ENCODE measurements at regions not wholly inside any gene's neighbourhood (a gene's known extent, or its start where the extent isn't known, plus 50 kb on each side); places are given as distances from the start of the nearest gene placed in this dataset.

- TF ChIP-seq, protein P1, sequence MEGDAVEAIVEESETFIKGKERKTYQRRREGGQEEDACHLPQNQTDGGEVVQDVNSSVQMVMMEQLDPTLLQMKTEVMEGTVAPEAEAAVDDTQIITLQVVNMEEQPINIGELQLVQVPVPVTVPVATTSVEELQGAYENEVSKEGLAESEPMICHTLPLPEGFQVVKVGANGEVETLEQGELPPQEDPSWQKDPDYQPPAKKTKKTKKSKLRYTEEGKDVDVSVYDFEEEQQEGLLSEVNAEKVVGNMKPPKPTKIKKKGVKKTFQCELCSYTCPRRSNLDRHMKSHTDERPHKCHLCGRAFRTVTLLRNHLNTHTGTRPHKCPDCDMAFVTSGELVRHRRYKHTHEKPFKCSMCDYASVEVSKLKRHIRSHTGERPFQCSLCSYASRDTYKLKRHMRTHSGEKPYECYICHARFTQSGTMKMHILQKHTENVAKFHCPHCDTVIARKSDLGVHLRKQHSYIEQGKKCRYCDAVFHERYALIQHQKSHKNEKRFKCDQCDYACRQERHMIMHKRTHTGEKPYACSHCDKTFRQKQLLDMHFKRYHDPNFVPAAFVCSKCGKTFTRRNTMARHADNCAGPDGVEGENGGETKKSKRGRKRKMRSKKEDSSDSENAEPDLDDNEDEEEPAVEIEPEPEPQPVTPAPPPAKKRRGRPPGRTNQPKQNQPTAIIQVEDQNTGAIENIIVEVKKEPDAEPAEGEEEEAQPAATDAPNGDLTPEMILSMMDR (conservative IDR thresholded peaks at IDR 0.05): no peak
- no peak for TF ChIP-seq ZFX (IDR thresholded peaks at IDR 0.05)
Observed at GRCh38 chr3:70543493-70543892, 231.1 kb upstream of the MDFIC2 start.

Data from C4-2B (cell line).